HG03045 (cell line): ENCODE measurements at regions not wholly inside any gene's neighbourhood (a gene's known extent, or its start where the extent isn't known, plus 50 kb on each side); places are given as distances from the start of the nearest gene placed in this dataset.

Source experiments
- ATAC-seq: cut with Tn5 transposase; IDR thresholded peaks from one replicate; pipeline ENCODE4 v1.9.1; 2021; ENCODE audit warnings: mild to moderate bottlenecking, moderate library complexity; ENCODE audit not compliant: unreplicated experiment

- ATAC-seq, result no peak
Measured at GRCh38 chr1:95369985-95370690, 136.1 kb downstream of the RWDD3 start.

DNA sequence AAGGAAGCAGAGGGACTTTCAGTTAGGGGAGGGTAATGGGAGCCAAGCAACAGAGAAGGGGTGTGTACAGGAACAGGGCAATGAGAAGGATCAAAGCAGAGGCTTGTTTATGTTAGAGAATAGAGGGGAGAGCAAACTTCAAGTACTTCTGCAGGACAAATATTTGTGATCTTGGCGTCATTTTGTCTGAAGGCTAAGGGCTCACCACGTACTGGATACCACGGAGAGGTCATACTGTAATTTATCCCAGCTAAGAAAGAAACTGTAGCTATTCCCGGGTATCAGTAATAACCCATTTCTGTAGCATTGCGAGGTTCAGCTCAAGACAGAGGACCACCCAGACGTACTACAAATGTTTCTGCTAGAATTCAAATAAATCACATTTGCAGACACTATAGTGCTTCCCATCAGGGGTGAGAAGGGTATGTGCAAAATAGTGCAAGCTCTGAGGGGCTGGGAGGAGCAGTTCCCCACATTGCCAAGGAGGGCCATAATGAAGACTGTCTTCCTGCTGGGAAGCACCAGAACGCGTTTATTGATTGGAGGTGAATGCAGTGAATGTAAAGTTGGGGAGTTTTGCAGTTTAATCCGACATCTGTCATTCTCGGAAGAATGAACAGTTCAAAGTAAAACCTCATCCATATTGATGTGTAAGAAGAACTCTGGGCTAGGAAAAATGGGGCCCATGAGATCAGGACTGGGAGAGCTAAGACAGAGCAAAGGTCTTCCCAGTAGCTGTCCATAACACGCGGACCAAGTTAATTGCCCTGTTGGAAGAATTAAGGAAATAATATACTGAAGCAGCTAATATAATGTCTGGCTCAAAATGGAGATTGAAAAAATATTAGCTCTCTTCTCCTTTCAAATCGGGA is 136.9 kb downstream of the RWDD3 start:
- ATAC-seq, result no peak

DNA sequence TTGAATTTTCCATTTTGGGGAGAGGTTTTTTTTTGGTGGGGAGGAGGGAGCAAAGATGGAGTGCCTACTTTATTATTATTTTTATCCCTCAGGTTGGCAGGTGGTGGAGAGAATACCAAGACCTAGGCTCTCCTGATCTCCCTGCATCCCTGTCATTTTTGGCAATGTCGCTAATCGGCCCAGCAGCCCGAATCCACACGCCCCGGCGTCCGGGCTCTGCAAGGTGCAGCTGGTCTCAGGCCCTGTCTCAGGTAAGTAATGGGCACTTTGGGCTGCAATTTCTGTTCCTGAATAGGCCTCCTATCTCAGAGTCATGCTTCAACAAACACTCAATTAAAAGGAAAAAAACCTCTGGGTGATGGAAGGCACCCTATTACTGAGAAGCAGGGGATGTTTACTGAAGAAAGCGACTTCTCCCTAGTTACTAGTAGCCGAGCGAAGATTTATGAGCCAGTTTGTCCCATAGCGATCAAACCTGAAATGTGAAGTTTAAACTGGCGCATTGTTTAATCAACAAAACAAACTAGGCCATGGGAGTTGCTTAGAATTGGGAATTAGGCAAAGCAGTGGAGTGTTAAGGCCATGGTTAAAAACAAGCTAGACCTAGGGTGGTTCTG is 137.8 kb downstream of the RWDD3 start:
- no peak for ATAC-seq

- ATAC-seq, result no peak
Measured at GRCh38 chr1:95375174-95375573, 141.2 kb downstream of the RWDD3 start.

DNA sequence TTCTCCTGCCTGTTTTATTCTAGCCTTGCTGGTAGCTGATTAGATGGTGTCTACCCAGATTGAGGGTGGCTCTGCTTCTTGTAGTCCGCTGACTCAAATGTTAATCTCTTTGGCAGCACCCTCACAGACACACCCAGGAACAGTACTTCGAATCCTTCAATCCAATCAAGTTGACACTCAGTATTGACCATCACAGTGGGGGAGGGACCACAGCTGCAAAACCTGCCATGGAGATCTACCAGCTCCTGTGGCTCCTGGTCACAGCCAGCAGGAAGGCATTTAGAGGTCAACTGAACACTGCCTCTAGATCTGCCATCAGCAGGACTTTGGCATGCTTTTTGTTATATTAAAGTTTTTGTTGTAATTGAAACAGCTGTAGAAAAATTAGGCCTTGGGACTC is 146.9 kb downstream of the RWDD3 start:
- no peak for ATAC-seq

DNA sequence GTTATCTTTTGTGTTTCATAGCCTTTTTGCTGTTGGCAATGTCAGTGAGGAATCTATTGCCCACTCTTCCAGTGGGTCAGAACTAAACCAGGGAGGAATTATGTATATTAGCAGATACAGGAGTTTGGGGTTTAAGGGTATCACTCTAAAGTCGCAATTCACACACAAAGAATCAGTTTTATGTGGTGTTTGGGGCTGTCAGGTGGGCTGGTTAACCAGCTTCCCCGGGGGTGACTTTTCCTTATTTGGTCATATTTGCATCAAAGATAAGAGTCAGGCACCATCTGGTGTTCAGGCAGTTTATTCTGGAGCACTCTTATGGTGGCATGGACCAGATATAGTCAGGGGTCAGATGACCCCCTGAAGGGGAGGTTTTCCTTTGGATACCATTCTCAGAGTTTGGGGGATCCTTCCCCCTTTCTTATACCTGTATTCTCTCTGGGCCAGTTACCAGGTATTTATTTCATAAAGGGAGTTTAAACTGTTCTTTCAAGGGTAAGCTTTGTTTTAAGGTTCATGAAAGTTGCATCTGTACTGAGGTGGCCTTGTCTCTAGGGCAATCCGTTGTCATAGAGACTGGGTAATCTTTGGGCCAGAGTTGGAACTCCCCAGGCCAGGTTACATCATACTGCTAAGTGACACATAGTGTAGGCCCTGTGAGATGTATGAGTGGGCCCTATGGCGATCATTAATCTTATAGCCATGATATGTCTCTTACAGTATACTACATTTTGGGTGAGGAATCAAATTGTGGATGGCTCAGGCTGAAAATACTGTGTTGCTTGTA is 148.2 kb downstream of the RWDD3 start:
- ATAC-seq, result no peak

GRCh38 chr1:95383111-95383510 is 149.1 kb downstream of the RWDD3 start:
- no peak for ATAC-seq

- ATAC-seq, result no peak
Measured at GRCh38 chr1:95384567-95384966, 150.6 kb downstream of the RWDD3 start.

GRCh38 chr1:95386371-95386770 is 152.4 kb downstream of the RWDD3 start:
- ATAC-seq, result no peak

- ATAC-seq, result no peak
Measured at GRCh38 chr1:95386915-95387314, 152.9 kb downstream of the RWDD3 start.

DNA sequence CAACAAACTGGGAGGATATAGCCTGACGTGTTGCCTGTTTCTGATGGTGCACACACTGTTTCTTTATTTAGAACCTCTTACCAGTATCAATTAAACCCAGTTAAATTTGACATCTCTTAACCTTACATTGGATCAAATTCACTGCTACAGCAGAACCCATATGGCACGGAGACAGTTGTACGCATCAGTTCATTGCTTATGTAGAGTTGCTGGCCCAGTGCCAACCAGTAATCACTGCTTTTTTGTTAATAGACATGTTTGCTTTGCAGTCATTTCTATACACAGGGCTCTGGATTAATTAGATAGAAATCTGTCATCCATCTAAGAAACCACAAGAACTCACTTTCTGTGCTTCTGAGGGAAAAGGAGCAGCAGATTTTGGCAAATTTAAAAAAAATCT is 154.0 kb downstream of the RWDD3 start:
- ATAC-seq, result no peak

GRCh38 chr1:95393434-95393833 is 159.4 kb downstream of the RWDD3 start:
- no peak for ATAC-seq

- ATAC-seq, result no peak
Measured at GRCh38 chr1:95396557-95396956, 162.5 kb downstream of the RWDD3 start.

GRCh38 chr1:95402780-95403179 is 168.8 kb downstream of the RWDD3 start:
- ATAC-seq, result no peak

GRCh38 chr1:95406279-95406678 is 172.3 kb downstream of the RWDD3 start:
- no peak for ATAC-seq

DNA sequence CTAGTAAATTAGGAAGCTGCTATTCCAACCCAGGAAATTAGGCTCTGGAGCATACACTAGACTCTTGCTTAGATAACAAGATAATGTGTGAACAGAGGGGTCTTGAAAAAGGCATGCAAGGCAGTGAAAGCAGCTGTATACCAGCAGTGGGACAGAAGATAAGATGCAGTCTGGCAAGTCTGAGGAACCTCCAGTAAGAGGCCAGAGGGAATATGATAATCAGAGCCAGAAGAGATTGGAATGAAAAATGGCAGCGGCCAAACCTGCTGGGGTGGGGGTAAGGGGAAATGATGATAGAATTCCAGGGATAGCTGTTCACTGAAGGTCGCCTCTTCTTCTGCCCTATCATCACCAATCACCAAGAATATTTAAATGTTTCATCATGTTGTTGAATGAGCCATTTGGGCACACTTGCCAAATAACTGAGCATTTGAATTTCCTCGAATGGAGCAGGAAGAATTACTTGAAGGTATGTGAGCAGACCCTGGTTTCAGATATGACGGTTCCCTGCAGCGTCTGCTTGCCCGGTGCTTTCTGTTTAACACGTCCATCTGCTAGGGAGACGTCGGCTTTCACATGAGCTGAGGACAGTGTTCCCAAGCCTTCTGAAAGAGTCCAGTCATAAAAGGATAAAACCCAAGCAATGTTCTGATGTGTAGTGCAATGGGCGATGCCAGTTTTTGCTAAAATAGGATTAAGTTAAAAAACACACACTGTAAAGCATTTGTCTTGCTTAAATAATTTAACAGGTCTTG is 173.3 kb downstream of the RWDD3 start:
- ATAC-seq, result no peak

DNA sequence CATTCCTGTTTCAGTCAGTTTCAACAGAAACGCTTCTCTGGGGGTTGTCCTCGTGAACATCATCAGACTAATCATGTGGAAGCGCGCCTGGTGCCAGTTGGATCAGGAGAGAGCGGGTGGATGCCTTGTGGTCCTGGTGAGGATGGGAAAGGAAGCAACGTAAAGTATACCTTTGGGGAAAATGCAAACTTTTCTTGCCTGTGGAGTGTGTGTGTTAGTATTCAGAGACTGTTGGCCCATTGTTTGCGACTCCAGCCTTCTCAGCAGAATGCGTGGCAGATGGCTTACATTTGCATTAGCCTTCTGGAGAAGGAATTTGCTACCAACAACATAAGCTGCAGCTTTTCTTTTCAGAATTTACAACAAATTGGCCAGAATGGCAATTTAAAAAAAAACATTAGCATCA is 173.9 kb downstream of the RWDD3 start:
- ATAC-seq, result no peak

DNA sequence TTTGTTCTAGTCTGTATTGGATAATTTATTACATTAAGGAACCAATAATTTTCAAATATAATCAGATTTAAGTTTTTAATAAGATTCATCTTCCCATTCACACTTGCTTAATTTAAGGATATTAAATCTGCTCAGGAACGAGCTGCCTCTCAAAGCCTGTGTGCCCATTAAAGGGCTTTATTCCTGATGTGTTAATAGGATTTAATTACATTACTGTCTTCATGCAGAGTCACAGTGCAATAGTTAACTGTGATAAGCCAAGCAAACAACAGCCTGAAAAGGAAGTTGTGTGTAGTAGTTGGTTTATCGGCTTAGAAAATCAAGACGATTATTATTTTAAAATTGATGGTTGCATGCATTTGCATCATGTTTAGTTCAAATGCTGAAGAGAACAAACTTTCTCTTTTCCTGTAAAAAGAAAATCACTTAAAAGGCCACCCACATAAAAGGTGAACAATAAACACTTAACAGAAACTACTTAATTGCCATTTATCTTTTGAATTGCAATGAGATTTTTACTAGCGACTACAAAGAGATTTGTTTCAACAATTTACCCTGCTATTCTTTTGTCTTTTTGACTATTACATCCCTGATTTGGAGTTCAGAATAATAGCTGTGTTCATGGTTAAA is 174.6 kb downstream of the RWDD3 start:
- no peak for ATAC-seq

GRCh38 chr1:95409276-95409675 is 175.3 kb downstream of the RWDD3 start:
- no peak for ATAC-seq

GRCh38 chr1:95409901-95410300 is 175.9 kb downstream of the RWDD3 start:
- no peak for ATAC-seq
